ENCODE measurements at regions not wholly inside any gene's neighbourhood (a gene's known extent, or its start where the extent isn't known, plus 50 kb on each side); places are given as distances from the start of the nearest gene placed in this dataset.
"Not testable (repeated sequence)": the region's sequence is repeated elsewhere in the genome, so short reads cannot be mapped to it uniquely, and the experiment has no call there.

DNA sequence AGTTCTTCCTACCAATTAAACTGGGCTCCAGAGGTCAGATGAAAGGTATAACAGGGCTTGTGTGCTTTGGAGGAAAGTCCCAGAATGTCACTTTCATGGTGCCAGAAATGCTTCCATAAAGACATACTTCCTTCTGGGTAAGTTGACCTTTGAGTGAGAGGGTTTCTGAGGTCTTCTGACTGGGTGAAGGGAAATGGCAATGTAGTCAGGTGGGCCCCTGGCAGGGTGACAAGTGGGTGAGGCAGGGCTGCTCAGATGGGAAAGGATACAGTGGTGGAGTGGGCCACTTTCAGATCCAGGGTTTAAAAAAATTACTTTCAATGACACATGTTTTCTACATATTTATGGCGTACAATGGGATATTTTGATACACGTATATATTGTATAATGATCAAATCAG is 136.5 kb upstream of the PITX1 start:
- Histone ChIP-seq H3K27me3 (replicated peaks; ENCODE audit: control insufficient read depth, insufficient read depth, low read length) (no peaks in the 10 kb centered on the region), H3K36me3 (ENCODE audit: control insufficient read depth, insufficient read depth, low read length) (no peaks in the 10 kb centered on the region), H3K4me3 (replicated peaks; ENCODE audit: low read depth, low read length) (no peak overlapping the region)
- DNase-seq (ENCODE audit: extremely low read depth, insufficient read length) = no peak
- TF ChIP-seq, protein P1, sequence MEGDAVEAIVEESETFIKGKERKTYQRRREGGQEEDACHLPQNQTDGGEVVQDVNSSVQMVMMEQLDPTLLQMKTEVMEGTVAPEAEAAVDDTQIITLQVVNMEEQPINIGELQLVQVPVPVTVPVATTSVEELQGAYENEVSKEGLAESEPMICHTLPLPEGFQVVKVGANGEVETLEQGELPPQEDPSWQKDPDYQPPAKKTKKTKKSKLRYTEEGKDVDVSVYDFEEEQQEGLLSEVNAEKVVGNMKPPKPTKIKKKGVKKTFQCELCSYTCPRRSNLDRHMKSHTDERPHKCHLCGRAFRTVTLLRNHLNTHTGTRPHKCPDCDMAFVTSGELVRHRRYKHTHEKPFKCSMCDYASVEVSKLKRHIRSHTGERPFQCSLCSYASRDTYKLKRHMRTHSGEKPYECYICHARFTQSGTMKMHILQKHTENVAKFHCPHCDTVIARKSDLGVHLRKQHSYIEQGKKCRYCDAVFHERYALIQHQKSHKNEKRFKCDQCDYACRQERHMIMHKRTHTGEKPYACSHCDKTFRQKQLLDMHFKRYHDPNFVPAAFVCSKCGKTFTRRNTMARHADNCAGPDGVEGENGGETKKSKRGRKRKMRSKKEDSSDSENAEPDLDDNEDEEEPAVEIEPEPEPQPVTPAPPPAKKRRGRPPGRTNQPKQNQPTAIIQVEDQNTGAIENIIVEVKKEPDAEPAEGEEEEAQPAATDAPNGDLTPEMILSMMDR (IDR thresholded peaks at IDR 0.05; ENCODE audit: insufficient read depth, low read length, poor library complexity, severe bottlenecking) = no peak

DNA sequence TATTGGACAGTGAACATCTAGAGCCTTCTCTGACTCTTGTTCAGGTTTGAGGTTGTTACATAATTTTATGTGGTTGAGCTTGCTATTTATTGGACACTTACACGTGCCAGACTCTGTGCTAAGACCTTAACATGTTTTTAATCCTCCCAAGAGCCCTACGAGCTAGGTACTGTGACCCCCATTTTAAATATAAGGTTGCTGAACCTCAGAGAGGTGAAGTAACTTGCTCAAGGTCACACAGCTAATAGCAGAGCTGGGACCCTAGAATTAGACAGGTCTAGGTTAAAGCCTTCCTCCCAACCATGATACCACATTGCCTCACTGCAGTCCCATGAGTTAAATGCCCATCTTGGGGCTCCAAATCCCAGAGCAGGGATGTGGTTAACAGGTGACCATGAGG is 135.7 kb upstream of the PITX1 start:
- TF ChIP-seq, protein P1 (IDR thresholded peaks at IDR 0.05; ENCODE audit: insufficient read depth, low read length, poor library complexity, severe bottlenecking) = no peak
- Histone ChIP-seq H3K27me3 (replicated peaks; ENCODE audit: control insufficient read depth, insufficient read depth, low read length) (no peaks in the 10 kb centered on the region), H3K36me3 (ENCODE audit: control insufficient read depth, insufficient read depth, low read length) (no peaks in the 10 kb centered on the region), H3K4me3 (replicated peaks; ENCODE audit: low read depth, low read length) (no peak overlapping the region)
- no peak for DNase-seq (ENCODE audit: extremely low read depth, insufficient read length)

DNA sequence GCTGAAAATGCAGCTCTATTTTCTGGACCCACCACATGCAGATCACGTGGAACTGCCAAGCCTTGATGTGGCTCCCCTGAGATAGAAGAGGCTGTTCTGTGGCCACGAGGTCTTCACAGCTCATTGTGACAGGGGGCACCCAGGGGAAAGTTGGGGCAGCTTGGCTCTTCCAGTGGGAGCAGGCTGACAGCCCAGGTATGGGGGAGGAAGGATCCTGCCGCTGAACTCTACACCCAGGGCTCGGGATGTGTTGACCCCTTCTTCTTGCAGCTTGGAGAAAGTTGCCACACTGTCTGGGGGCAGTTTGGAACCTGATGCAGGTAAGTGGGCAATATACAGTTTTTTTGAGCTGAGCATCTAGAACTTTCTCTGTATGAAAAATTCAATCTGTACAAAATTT is 133.6 kb upstream of the PITX1 start:
- no peak overlapping the region for H3K4me3 ChIP-seq (replicated peaks; ENCODE audit: low read depth, low read length)
- H3K36me3 ChIP-seq (ENCODE audit: control insufficient read depth, insufficient read depth, low read length) = no peaks in the 10 kb centered on the region
- TF ChIP-seq, protein P1 (IDR thresholded peaks at IDR 0.05; ENCODE audit: insufficient read depth, low read length, poor library complexity, severe bottlenecking) = no peak

DNA sequence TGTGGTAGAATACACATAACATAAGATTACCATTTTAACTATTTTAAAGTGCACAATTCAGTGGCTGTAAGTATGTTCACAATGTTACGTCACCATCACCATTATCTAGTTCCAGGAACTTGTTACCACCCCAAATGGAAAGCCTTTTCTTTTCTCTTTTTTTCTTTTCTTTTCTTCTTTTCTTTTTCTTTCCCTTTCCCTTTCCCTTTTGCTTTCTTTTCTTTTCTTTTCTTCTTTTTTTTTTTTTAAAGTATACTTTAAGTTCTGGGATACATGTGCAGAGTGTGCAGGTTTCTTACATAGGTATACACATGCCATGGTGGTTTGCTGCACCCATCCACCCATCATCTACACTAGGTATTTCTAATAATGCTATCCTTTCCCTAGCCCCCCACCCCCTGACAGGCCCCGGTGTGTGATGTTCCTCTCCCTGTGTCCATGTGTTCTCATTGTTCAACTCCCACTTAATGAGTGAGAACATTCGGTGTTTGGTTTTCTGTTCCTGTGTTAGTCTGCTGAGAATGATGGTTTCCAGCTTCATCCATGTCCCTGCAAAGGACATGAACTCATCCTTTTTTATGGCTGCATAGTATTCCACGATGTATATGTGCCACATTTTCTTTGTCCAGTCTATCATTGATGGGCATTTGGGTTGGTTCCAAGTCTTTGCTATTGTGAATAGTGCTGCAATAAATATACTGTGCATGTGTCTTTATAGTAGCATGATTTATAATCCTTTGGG is 131.0 kb upstream of the PITX1 start:
- DNase-seq (ENCODE audit: extremely low read depth, insufficient read length); H3K36me3 ChIP-seq (ENCODE audit: control insufficient read depth, insufficient read depth, low read length); H3K27me3 ChIP-seq (replicated peaks; ENCODE audit: control insufficient read depth, insufficient read depth, low read length); H3K4me3 ChIP-seq (replicated peaks; ENCODE audit: low read depth, low read length): not testable (repeated sequence)

More for the DNA sequence above, 133.6 kb upstream of the PITX1 start:
- no peak for DNase-seq (ENCODE audit: extremely low read depth, insufficient read length)
- no peaks in the 10 kb centered on the region for H3K27me3 ChIP-seq (replicated peaks; ENCODE audit: control insufficient read depth, insufficient read depth, low read length)

DNA sequence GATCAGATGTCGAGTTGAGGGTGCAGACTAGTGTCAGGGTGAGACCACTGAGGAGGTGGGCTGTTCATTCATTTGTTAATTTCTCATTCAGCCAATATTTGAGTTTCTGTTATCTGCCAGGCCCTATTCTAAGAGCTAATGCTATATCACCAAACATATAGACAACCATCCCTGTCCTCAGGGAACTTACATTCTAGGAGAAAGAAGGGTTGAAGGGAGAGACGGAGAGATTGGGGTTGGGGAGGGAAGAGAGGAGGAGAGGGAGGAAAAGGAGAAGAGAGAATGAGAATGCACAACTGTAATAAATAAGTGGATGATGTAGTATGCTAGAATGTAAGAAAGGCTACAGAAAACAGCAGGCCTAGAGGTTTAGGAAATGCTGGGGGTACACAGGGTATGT is 129.9 kb upstream of the PITX1 start:
- no peaks in the 10 kb centered on the region for H3K27me3 ChIP-seq (replicated peaks; ENCODE audit: control insufficient read depth, insufficient read depth, low read length)
- DNase-seq (ENCODE audit: extremely low read depth, insufficient read length) = no peak

DNA sequence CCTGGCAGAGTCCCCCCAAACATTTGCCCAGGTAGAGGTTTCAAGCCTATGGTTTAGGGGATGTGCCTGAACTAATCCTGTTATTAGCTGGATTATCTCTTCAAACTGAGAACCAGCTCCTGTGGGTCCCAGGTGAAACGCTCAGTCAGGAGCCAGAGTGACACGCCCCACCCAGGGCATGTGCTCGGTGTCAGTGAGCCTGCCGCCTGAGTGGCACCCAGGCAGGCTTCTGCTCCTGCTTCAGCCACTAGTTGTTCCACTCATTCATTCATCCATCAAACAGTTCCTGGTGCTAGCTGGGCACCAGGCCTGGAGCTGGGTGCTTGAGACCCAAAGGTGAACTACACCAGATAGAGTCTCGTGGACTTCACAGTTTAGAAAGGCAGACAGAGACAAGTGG is 129.4 kb upstream of the PITX1 start:
- H3K27me3 ChIP-seq (replicated peaks; ENCODE audit: control insufficient read depth, insufficient read depth, low read length) = no peaks in the 10 kb centered on the region
- H3K36me3 ChIP-seq (ENCODE audit: control insufficient read depth, insufficient read depth, low read length) = no peaks in the 10 kb centered on the region
- no peak overlapping the region for H3K4me3 ChIP-seq (replicated peaks; ENCODE audit: low read depth, low read length)
- no peak for DNase-seq (ENCODE audit: extremely low read depth, insufficient read length)
- TF ChIP-seq, protein P1 (IDR thresholded peaks at IDR 0.05; ENCODE audit: insufficient read depth, low read length, poor library complexity, severe bottlenecking) = no peak

More for the DNA sequence above, 129.9 kb upstream of the PITX1 start:
- TF ChIP-seq, protein P1 (IDR thresholded peaks at IDR 0.05; ENCODE audit: insufficient read depth, low read length, poor library complexity, severe bottlenecking) = no peak
- H3K36me3 ChIP-seq (ENCODE audit: control insufficient read depth, insufficient read depth, low read length) = no peaks in the 10 kb centered on the region
- no peak overlapping the region for H3K4me3 ChIP-seq (replicated peaks; ENCODE audit: low read depth, low read length)

Measured in GM06990 (cell line).